NB4 (cell line): ENCODE measurements at regions not wholly inside any gene's neighbourhood (a gene's known extent, or its start where the extent isn't known, plus 50 kb on each side); places are given as distances from the start of the nearest gene placed in this dataset.

Experiments
- MYC ChIP-seq: IDR thresholded peaks from 2 replicates; pipeline ENCODE4 v1.6.1; 2011; ENCODE audit warnings: low read depth, low read length
- POLR2A ChIP-seq: IDR thresholded peaks from 2 replicates; pipeline ENCODE4 v1.6.1; 2011; ENCODE audit warnings: mild to moderate bottlenecking; ENCODE audit not compliant: insufficient read length; ENCODE audit errors: extremely low read depth
- TF ChIP-seq, protein P1 (sequence below): IDR thresholded peaks from one replicate; pipeline ENCODE4 v1.5.1; 2012; ENCODE audit warnings: low read depth, low read length
- TF ChIP-seq, protein P2 (sequence below): IDR thresholded peaks from 2 replicates; pipeline ENCODE4 v1.6.1; 2011; ENCODE audit warnings: low read depth, low read length

- TF ChIP-seq MYC (no peak), POLR2A (no peak)
- TF ChIP-seq, protein P1, sequence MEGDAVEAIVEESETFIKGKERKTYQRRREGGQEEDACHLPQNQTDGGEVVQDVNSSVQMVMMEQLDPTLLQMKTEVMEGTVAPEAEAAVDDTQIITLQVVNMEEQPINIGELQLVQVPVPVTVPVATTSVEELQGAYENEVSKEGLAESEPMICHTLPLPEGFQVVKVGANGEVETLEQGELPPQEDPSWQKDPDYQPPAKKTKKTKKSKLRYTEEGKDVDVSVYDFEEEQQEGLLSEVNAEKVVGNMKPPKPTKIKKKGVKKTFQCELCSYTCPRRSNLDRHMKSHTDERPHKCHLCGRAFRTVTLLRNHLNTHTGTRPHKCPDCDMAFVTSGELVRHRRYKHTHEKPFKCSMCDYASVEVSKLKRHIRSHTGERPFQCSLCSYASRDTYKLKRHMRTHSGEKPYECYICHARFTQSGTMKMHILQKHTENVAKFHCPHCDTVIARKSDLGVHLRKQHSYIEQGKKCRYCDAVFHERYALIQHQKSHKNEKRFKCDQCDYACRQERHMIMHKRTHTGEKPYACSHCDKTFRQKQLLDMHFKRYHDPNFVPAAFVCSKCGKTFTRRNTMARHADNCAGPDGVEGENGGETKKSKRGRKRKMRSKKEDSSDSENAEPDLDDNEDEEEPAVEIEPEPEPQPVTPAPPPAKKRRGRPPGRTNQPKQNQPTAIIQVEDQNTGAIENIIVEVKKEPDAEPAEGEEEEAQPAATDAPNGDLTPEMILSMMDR = no peak
- TF ChIP-seq, protein P2, sequence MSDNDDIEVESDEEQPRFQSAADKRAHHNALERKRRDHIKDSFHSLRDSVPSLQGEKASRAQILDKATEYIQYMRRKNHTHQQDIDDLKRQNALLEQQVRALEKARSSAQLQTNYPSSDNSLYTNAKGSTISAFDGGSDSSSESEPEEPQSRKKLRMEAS = no peak
These were observed 264.1 kb downstream of the TSHZ3 start for GRCh38 chr19:31085125-31085524.
